Mesendoderm (in vitro differentiated cells): ENCODE measurements at regions not wholly inside any gene's neighbourhood (a gene's known extent, or its start where the extent isn't known, plus 50 kb on each side); places are given as distances from the start of the nearest gene placed in this dataset.
A peak's percentile ranks its signal among the peaks of the same experiment; 100 is the strongest.

Experiments
- DNase-seq: peaks from one replicate; pipeline ENCODE4 v3.0.0; 2013
- H2AK5ac ChIP-seq: 2 replicates; pipeline ENCODE4 v1.6.1; 2013; ENCODE audit warnings: low read length, inconsistent platforms
- H2BK120ac ChIP-seq: 2 replicates; pipeline ENCODE4 v1.6.1; 2013; ENCODE audit warnings: low read depth, mild to moderate bottlenecking, low read length, moderate library complexity, mixed read lengths
- H2BK15ac ChIP-seq: replicated peaks from 2 replicates; pipeline ENCODE4 v1.6.1; 2013; ENCODE audit warnings: low read depth, mild to moderate bottlenecking, moderate library complexity
- H2BK5ac ChIP-seq: 2 replicates; pipeline ENCODE4 v1.6.1; 2013; ENCODE audit warnings: low read length, inconsistent platforms
- H3K18ac ChIP-seq: 2 replicates; pipeline ENCODE4 v1.6.1; 2013; ENCODE audit warnings: mild to moderate bottlenecking, low read length, mixed read lengths
- H3K23ac ChIP-seq: one replicate; pipeline ENCODE4 v1.6.1; 2013; ENCODE audit warnings: low read length
- H3K27ac ChIP-seq: 2 replicates; pipeline ENCODE4 v1.5.1; 2013; ENCODE audit warnings: low read depth, mild to moderate bottlenecking, inconsistent platforms, low read length, moderate library complexity
- H3K27me3 ChIP-seq: 2 replicates; pipeline ENCODE4 v1.6.1; 2013; ENCODE audit warnings: low read length, control low read depth, mild to moderate bottlenecking, inconsistent platforms; ENCODE audit not compliant: insufficient read depth, poor library complexity
- H3K36me3 ChIP-seq: 2 replicates; pipeline ENCODE4 v1.6.1; 2013; ENCODE audit warnings: low read length, inconsistent platforms; ENCODE audit not compliant: control insufficient read depth, insufficient read depth
- H3K4ac ChIP-seq: one replicate; pipeline ENCODE4 v1.6.1; 2013; ENCODE audit warnings: low read depth, mild to moderate bottlenecking, low read length, moderate library complexity
- H3K4me1 ChIP-seq: 2 replicates; pipeline ENCODE4 v1.6.1; 2013; ENCODE audit warnings: low read depth, low read length, inconsistent platforms; ENCODE audit not compliant: control insufficient read depth
- H3K4me2 ChIP-seq: 2 replicates; pipeline ENCODE4 v1.6.1; 2013; ENCODE audit warnings: low read length
- H3K4me3 ChIP-seq: 2 replicates; pipeline ENCODE4 v1.5.1; 2013; ENCODE audit warnings: mild to moderate bottlenecking, low read length
- H3K56ac ChIP-seq: one replicate; pipeline ENCODE4 v1.6.1; 2013; ENCODE audit warnings: low read length
- H3K79me1 ChIP-seq: 2 replicates; pipeline ENCODE4 v1.6.1; 2013; ENCODE audit warnings: low read length, inconsistent platforms
- H3K79me2 ChIP-seq: 2 replicates; pipeline ENCODE4 v1.6.1; 2013; ENCODE audit warnings: mild to moderate bottlenecking, low read length; ENCODE audit not compliant: control insufficient read depth, insufficient read depth
- H3K9ac ChIP-seq: 2 replicates; pipeline ENCODE4 v1.6.1; 2013; ENCODE audit warnings: low read length, inconsistent platforms
- H4K5ac ChIP-seq: one replicate; pipeline ENCODE4 v1.6.1; 2013; ENCODE audit warnings: low read length
- H4K8ac ChIP-seq: one replicate; pipeline ENCODE4 v1.6.1; 2013; ENCODE audit warnings: low read depth, mild to moderate bottlenecking, control low read depth, low read length, moderate library complexity
- WGBS: extraction: QIAGEN DNeasy Blood & Tissue Kit; methylation state at CpG from one replicate; pipeline ENCODE4 v1.1.7; 2013; ENCODE audit warnings: low lambda C conversion rate, missing lambda C conversion rate; ENCODE audit not compliant: insufficient coverage; ENCODE audit errors: extremely low coverage; 5-methylcytosine and 5-hydroxymethylcytosine counted together

DNA sequence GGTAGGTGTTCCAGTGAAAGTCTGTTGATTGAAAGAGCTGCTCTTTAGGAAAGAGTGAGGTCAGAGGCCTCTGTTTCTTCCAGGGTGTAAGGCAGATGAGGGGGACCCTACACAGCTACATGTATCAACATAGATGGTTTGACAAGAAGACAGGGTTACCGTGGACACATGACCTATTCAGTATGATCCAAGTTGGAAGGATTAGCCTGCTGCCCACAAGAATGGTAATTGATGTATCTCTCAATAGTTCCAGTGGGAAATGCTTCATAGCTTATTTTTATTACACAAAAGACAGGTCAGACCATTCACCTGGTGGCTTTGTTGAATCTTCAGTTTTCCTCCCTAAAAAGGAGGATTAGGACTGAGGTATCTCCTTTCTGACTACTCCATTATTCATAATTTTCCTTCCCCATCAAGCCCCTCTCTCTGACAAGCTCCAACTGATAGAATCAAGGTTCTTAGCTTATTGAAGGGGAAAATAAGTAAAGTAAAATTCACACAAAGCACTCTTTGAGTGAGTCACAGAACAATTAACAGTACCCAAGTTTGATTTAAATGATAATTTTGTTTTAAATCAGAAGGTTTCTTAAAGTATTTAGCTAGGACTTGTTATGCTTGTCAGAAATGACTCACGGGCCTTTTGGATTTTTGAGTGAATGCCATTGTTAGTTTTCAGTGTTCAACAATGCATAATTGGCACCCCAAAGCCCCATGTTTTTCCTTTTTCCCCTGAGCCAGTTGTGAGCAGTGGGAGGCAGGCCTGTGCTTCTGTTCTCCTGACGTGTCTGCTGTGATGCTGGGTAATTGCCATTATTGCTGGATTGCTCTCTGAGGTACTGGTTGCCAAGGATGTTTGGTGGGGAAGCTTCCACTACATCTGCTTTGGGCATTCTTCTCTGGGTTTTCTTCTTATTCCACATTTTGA, 373.2 kb downstream of the DDX10 start:
- no peaks in the 10 kb centered on the region for H3K27me3 ChIP-seq
- H3K56ac ChIP-seq = no peak overlapping the region
- H3K4me3 ChIP-seq = no peak overlapping the region
- no peak overlapping the region for H3K18ac ChIP-seq
- H3K27ac ChIP-seq = no peak overlapping the region
- no peaks in the 10 kb centered on the region for H3K79me2 ChIP-seq
- H3K79me1 ChIP-seq = no peaks in the 10 kb centered on the region
- H2BK5ac ChIP-seq = no peak overlapping the region
- no peak overlapping the region for H3K9ac ChIP-seq
- no peak overlapping the region for H2AK5ac ChIP-seq
- no peaks in the 10 kb centered on the region for H3K4me1 ChIP-seq
- H2BK15ac ChIP-seq = peak overlapping the region; percentile 15
- no peaks in the 10 kb centered on the region for H3K36me3 ChIP-seq
- H2BK120ac ChIP-seq = no peak overlapping the region
- H3K4me2 ChIP-seq = no peak overlapping the region
- no CpG with 5 or more reads among the region's 3 CpGs for WGBS
- no peak overlapping the region for H3K23ac ChIP-seq
- H4K8ac ChIP-seq = no peak overlapping the region
- no peak overlapping the region for H4K5ac ChIP-seq
- no peak overlapping the region for H3K4ac ChIP-seq
- no peak for DNase-seq

DNA sequence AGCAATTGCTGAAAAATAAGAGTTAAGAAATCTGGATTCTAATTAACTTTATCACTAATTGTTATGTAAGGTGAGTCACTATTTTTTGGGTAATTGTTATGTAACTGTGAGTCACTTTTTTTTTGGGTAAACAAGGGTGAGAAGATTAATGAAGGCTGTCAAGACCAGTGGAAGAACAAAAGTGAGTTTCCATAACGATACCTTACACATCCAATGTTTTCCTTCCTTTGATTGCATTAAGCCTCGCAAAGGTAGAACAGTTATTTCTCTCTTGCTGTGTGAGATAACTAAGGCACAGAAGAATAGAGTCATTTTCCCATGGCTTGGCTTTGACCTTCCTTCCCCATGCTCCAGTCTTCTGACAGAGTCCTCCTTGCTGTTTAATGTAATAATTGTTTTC, 374.7 kb downstream of the DDX10 start:
- H3K27ac ChIP-seq = no peak overlapping the region
- H2BK5ac ChIP-seq = no peak overlapping the region
- no peak overlapping the region for H3K56ac ChIP-seq
- DNase-seq = no peak
- H4K5ac ChIP-seq = no peak overlapping the region
- H3K23ac ChIP-seq = no peak overlapping the region
- no peaks in the 10 kb centered on the region for H3K79me1 ChIP-seq
- H2AK5ac ChIP-seq = no peak overlapping the region
- H3K9ac ChIP-seq = no peak overlapping the region
- H3K4me3 ChIP-seq = no peak overlapping the region
- no peaks in the 10 kb centered on the region for H3K79me2 ChIP-seq
- no peak overlapping the region for H3K4ac ChIP-seq
- H3K27me3 ChIP-seq = no peaks in the 10 kb centered on the region
- H3K4me1 ChIP-seq = no peaks in the 10 kb centered on the region
- H3K36me3 ChIP-seq = no peaks in the 10 kb centered on the region
- WGBS = no CpG with 5 or more reads among the region's 2 CpGs
- no peak overlapping the region for H3K18ac ChIP-seq
- no peak overlapping the region for H2BK15ac ChIP-seq
- H2BK120ac ChIP-seq = no peak overlapping the region
- H4K8ac ChIP-seq = no peak overlapping the region
- no peak overlapping the region for H3K4me2 ChIP-seq

DNA sequence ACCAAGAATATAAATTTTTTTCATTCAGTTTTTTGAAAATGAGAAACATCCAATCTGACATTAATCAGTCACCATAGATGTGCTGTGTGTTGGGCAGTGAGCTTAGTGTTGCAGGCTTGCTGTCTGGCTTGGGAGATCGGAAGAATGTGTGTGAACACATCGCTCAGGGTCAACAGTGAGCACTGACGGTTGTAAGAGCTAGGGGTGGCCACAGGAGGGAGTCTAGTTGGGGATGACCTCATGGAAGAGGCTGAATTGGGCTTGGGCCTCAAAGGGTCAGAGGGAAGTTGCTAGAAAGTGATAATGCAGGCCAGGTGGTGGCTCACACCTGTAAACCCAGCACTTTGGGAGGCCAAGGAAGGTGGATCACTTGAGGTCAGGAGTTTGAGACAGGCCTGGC, 375.4 kb downstream of the DDX10 start:
- Histone ChIP-seq H3K79me2 (no peaks in the 10 kb centered on the region), H2BK5ac (no peak overlapping the region), H2BK120ac (no peak overlapping the region), H3K23ac (no peak overlapping the region), H2BK15ac (no peak overlapping the region), H3K4me3 (no peak overlapping the region), H2AK5ac (no peak overlapping the region), H3K4me1 (no peaks in the 10 kb centered on the region), H3K36me3 (no peaks in the 10 kb centered on the region), H3K9ac (no peak overlapping the region), H4K8ac (no peak overlapping the region), H4K5ac (no peak overlapping the region), H3K4me2 (no peak overlapping the region), H3K56ac (no peak overlapping the region), H3K27ac (no peak overlapping the region), H3K79me1 (no peaks in the 10 kb centered on the region), H3K27me3 (no peaks in the 10 kb centered on the region), H3K18ac (no peak overlapping the region), H3K4ac (no peak overlapping the region)
- peak; percentile 64 for DNase-seq
- WGBS = no CpG with 5 or more reads among the region's 3 CpGs

DNA sequence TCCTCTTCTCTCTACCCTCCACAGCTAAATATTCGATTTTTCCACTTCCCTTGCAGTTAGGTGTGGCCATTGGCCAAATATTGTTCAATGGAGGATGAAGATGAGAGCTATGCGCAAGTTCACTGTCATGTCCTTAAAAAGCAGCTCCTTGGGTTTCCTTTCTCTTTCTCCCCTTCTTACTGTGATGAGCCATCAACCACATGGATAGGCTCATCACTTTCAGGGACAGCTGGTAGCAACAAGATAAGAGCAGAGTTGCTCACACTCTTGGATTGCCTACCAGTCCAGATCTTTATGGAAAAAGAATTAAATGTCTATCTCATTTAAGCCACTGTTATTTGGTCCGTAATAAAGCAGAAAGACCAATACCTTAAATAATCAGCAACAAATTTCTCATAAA, 377.0 kb downstream of the DDX10 start:
- H3K18ac ChIP-seq = no peak overlapping the region
- H2BK5ac ChIP-seq = no peak overlapping the region
- WGBS = no CpG with 5 or more reads among the region's 3 CpGs
- DNase-seq = no peak
- no peak overlapping the region for H2BK120ac ChIP-seq
- no peaks in the 10 kb centered on the region for H3K27me3 ChIP-seq
- H3K56ac ChIP-seq = no peak overlapping the region
- H2BK15ac ChIP-seq = no peak overlapping the region
- no peak overlapping the region for H4K5ac ChIP-seq
- H3K4ac ChIP-seq = no peak overlapping the region
- H3K4me1 ChIP-seq = no peaks in the 10 kb centered on the region
- no peak overlapping the region for H2AK5ac ChIP-seq
- H3K79me2 ChIP-seq = no peaks in the 10 kb centered on the region
- no peaks in the 10 kb centered on the region for H3K79me1 ChIP-seq
- no peak overlapping the region for H3K23ac ChIP-seq
- H3K36me3 ChIP-seq = no peaks in the 10 kb centered on the region
- H3K4me2 ChIP-seq = no peak overlapping the region
- H3K4me3 ChIP-seq = no peak overlapping the region
- H4K8ac ChIP-seq = no peak overlapping the region
- H3K9ac ChIP-seq = no peak overlapping the region
- no peak overlapping the region for H3K27ac ChIP-seq

DNA sequence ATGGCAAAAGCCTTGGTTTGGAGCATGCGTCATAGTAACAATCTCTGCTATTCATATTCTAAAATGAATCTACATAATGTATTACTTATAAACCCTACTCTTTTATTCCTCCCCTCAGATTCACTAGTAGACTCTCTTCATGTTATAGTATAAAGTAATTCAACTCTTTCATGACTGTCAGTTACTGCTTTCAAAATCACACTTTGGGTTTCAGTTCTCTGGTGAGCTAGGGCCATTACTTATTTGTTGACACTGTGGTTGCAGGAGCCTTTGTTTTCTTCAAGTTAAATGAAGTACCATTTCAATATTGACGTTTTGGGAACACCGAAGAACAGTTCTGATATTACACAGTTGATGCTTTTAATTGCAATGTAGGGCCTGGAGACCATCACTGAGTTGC, 378.4 kb downstream of the DDX10 start:
- Histone ChIP-seq H3K4me2 (no peak overlapping the region), H3K56ac (no peak overlapping the region), H2BK5ac (no peak overlapping the region), H3K18ac (no peak overlapping the region), H3K79me1 (no peaks in the 10 kb centered on the region), H2BK120ac (no peak overlapping the region), H3K27ac (no peak overlapping the region), H4K8ac (no peak overlapping the region), H3K4me1 (no peaks in the 10 kb centered on the region), H3K36me3 (no peaks in the 10 kb centered on the region), H3K9ac (no peak overlapping the region), H4K5ac (no peak overlapping the region), H3K23ac (no peak overlapping the region), H3K4me3 (no peak overlapping the region), H3K79me2 (no peaks in the 10 kb centered on the region), H3K4ac (no peak overlapping the region), H2BK15ac (no peak overlapping the region), H3K27me3 (no peaks in the 10 kb centered on the region), H2AK5ac (no peak overlapping the region)
- DNase-seq = no peak
- WGBS = no CpG with 5 or more reads among the region's 3 CpGs
